GM23338 (cell line): ENCODE measurements at regions not wholly inside any gene's neighbourhood (a gene's known extent, or its start where the extent isn't known, plus 50 kb on each side); places are given as distances from the start of the nearest gene placed in this dataset.

ENCODE experiments used
- ETS1 ChIP-seq: IDR thresholded peaks from 2 replicates; pipeline ENCODE4 v1.6.1; 2016; ENCODE audit warnings: antibody characterized with exemption
- POLR2AphosphoS5 ChIP-seq: IDR thresholded peaks from 2 replicates; pipeline ENCODE4 v1.6.1; 2016; ENCODE audit warnings: antibody characterized with exemption, low read depth

- TF ChIP-seq ETS1, result no peak
- TF ChIP-seq POLR2AphosphoS5, result no peak
These were observed 690.1 kb upstream of the KLHL1 start for GRCh38 chr13:70798385-70798784.
